CMK (cell line): ENCODE measurements at regions not wholly inside any gene's neighbourhood (a gene's known extent, or its start where the extent isn't known, plus 50 kb on each side); places are given as distances from the start of the nearest gene placed in this dataset.

Experiments used
- DNase-seq: peaks from one replicate; pipeline ENCODE4 v3.0.0-alpha.2; 2010; ENCODE audit warnings: low read depth

GRCh38 chr2:15842758-15843666, 97.3 kb upstream of the MYCN start:
- DNase-seq = no peak

- no peak for DNase-seq
Observed at GRCh38 chr2:15844211-15844801, 96.0 kb upstream of the MYCN start.

GRCh38 chr2:15845294-15845693, 95.1 kb upstream of the MYCN start:
- no peak for DNase-seq

- DNase-seq = no peak
Observed at GRCh38 chr2:15845737-15846405, 94.5 kb upstream of the MYCN start.

GRCh38 chr2:15846626-15847025, 93.7 kb upstream of the MYCN start:
- no peak for DNase-seq

GRCh38 chr2:15850534-15850933, 89.8 kb upstream of the MYCN start:
- no peak for DNase-seq

GRCh38 chr2:15851076-15851693, 89.2 kb upstream of the MYCN start:
- no peak for DNase-seq

- DNase-seq = no peak
Observed at GRCh38 chr2:15852811-15853210, 87.5 kb upstream of the MYCN start.

- no peak for DNase-seq
Observed at GRCh38 chr2:15853903-15854302, 86.4 kb upstream of the MYCN start.

- DNase-seq = no peak
Observed at GRCh38 chr2:15855766-15856260, 84.5 kb upstream of the MYCN start.

GRCh38 chr2:15856318-15856717, 84.0 kb upstream of the MYCN start:
- no peak for DNase-seq

- DNase-seq = no peak
Observed at GRCh38 chr2:15858466-15858865, 81.9 kb upstream of the MYCN start.

GRCh38 chr2:15860051-15860663, 80.2 kb upstream of the MYCN start:
- no peak for DNase-seq

GRCh38 chr2:15860760-15861159, 79.6 kb upstream of the MYCN start:
- no peak for DNase-seq

GRCh38 chr2:15861172-15861822, 79.1 kb upstream of the MYCN start:
- no peak for DNase-seq

- DNase-seq = no peak
Observed at GRCh38 chr2:15861898-15862297, 78.5 kb upstream of the MYCN start.

GRCh38 chr2:15863089-15863488, 77.3 kb upstream of the MYCN start:
- no peak for DNase-seq

GRCh38 chr2:15863494-15864175, 76.7 kb upstream of the MYCN start:
- no peak for DNase-seq

- no peak for DNase-seq
Observed at GRCh38 chr2:15864176-15864769, 76.1 kb upstream of the MYCN start.

GRCh38 chr2:15865923-15866322, 74.4 kb upstream of the MYCN start:
- DNase-seq = no peak
